ENCODE measurements at regions not wholly inside any gene's neighbourhood (a gene's known extent, or its start where the extent isn't known, plus 50 kb on each side); places are given as distances from the start of the nearest gene placed in this dataset.

- no peak for DNase-seq
- no peaks in the 10 kb centered on the region for H3K4me1 ChIP-seq
Measured at GRCh38 chr6:48691420-48691819, 580.4 kb upstream of the PTCHD4 start.

GRCh38 chr6:48689498-48689897 lies 578.5 kb upstream of the PTCHD4 start:
- H3K36me3 ChIP-seq, result no peaks in the 10 kb centered on the region
- DNase-seq, result no peak
- no peaks in the 10 kb centered on the region for H3K4me1 ChIP-seq
- H3K27me3 ChIP-seq, result no peaks in the 10 kb centered on the region
- TF ChIP-seq CTCF (IDR thresholded peaks at IDR 0.05; ENCODE audit: low read depth, low read length), result no peak
- H3K9me3 ChIP-seq, result no peaks in the 10 kb centered on the region
- no peak overlapping the region for H3K4me3 ChIP-seq (ENCODE audit: low read depth, low read length)

More at GRCh38 chr6:48691420-48691819, 580.4 kb upstream of the PTCHD4 start:
- H3K9me3 ChIP-seq, result no peaks in the 10 kb centered on the region
- no peaks in the 10 kb centered on the region for H3K36me3 ChIP-seq
- no peak for TF ChIP-seq CTCF (IDR thresholded peaks at IDR 0.05; ENCODE audit: low read depth, low read length)
- H3K4me3 ChIP-seq (ENCODE audit: low read depth, low read length), result no peak overlapping the region
- no peaks in the 10 kb centered on the region for H3K27me3 ChIP-seq

GRCh38 chr6:48678390-48678789 lies 567.4 kb upstream of the PTCHD4 start:
- DNase-seq, result no peak
- no peak for TF ChIP-seq CTCF (IDR thresholded peaks at IDR 0.05; ENCODE audit: low read depth, low read length)

GRCh38 chr6:48671505-48671904 lies 560.5 kb upstream of the PTCHD4 start:
- Histone ChIP-seq H3K9me3 (no peaks in the 10 kb centered on the region), H3K4me3 (ENCODE audit: low read depth, low read length) (no peak overlapping the region), H3K4me1 (no peaks in the 10 kb centered on the region), H3K36me3 (no peaks in the 10 kb centered on the region), H3K27me3 (no peaks in the 10 kb centered on the region)
- TF ChIP-seq CTCF (IDR thresholded peaks at IDR 0.05; ENCODE audit: low read depth, low read length), result no peak
- DNase-seq, result no peak

More at GRCh38 chr6:48678390-48678789, 567.4 kb upstream of the PTCHD4 start:
- Histone ChIP-seq H3K27me3 (no peaks in the 10 kb centered on the region), H3K9me3 (no peaks in the 10 kb centered on the region), H3K36me3 (no peaks in the 10 kb centered on the region), H3K4me1 (no peaks in the 10 kb centered on the region), H3K4me3 (ENCODE audit: low read depth, low read length) (no peak overlapping the region)

- Histone ChIP-seq H3K36me3 (no peaks in the 10 kb centered on the region), H3K9me3 (no peaks in the 10 kb centered on the region), H3K4me3 (ENCODE audit: low read depth, low read length) (no peak overlapping the region), H3K27me3 (no peaks in the 10 kb centered on the region), H3K4me1 (no peaks in the 10 kb centered on the region)
- no peak for TF ChIP-seq CTCF (IDR thresholded peaks at IDR 0.05; ENCODE audit: low read depth, low read length)
- no peak for DNase-seq
Measured at GRCh38 chr6:48670546-48670945, 559.5 kb upstream of the PTCHD4 start.

DNA sequence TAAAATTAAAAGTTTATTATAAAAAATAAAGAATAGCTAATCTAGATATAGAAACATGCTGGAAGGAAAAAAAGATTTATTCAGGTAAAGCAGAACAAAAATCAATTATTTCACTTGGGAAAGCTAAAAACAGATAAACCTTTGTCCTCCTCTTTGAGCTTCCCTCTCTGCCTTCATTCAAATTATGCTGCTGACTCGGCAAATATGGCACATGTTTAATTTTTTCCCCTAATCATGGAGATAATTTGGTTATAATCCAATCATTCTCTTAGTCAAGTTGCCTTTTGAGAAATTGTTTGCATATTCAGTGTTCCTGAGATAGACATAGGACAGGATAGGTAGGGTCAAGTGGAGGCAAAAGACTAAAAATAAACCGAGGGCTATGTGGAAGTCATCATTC lies 556.8 kb upstream of the PTCHD4 start:
- no peaks in the 10 kb centered on the region for H3K4me1 ChIP-seq
- no peaks in the 10 kb centered on the region for H3K9me3 ChIP-seq
- H3K36me3 ChIP-seq, result no peaks in the 10 kb centered on the region
- no peak for TF ChIP-seq CTCF (IDR thresholded peaks at IDR 0.05; ENCODE audit: low read depth, low read length)
- DNase-seq, result no peak
- H3K27me3 ChIP-seq, result no peaks in the 10 kb centered on the region
- H3K4me3 ChIP-seq (ENCODE audit: low read depth, low read length), result no peak overlapping the region
